ENCODE measurements at regions not wholly inside any gene's neighbourhood (a gene's known extent, or its start where the extent isn't known, plus 50 kb on each side); places are given as distances from the start of the nearest gene placed in this dataset.

GRCh38 chr2:187148059-187148714, 299.2 kb upstream of the ZSWIM2 start:
- Histone ChIP-seq H3K4me1 (ENCODE audit: insufficient read depth, low read length) (no peaks in the 10 kb centered on the region), H3K79me2 (ENCODE audit: insufficient read depth, low read length) (no peaks in the 10 kb centered on the region), H3K27ac (ENCODE audit: low read depth, low read length) (no peak overlapping the region), H2AFZ (ENCODE audit: low read length) (no peak overlapping the region), H4K20me1 (ENCODE audit: insufficient read depth, low read length) (no peaks in the 10 kb centered on the region), H3K27me3 (ENCODE audit: insufficient read depth, low read length) (no peaks in the 10 kb centered on the region), H3K36me3 (ENCODE audit: insufficient read depth, low read length) (no peaks in the 10 kb centered on the region), H3K4me2 (ENCODE audit: insufficient read depth, low read length) (no peak overlapping the region), H3K9me3 (ENCODE audit: low read depth, low read length) (no peaks in the 10 kb centered on the region), H3K4me3 (ENCODE audit: insufficient read depth, low read length) (no peak overlapping the region)
- TF ChIP-seq CTCF (IDR thresholded peaks at IDR 0.05; ENCODE audit: extremely low read depth, low read depth, low read length), result no peak
- DNase-seq (ENCODE audit: insufficient read length, low spot score, missing footprints), result no peak

GRCh38 chr2:187143537-187143936, 294.6 kb upstream of the ZSWIM2 start:
- no peak overlapping the region for H3K4me2 ChIP-seq (ENCODE audit: insufficient read depth, low read length)
- H3K4me1 ChIP-seq (ENCODE audit: insufficient read depth, low read length), result no peaks in the 10 kb centered on the region
- TF ChIP-seq CTCF (IDR thresholded peaks at IDR 0.05; ENCODE audit: extremely low read depth, low read depth, low read length), result no peak
- H3K27ac ChIP-seq (ENCODE audit: low read depth, low read length), result no peak overlapping the region
- H3K79me2 ChIP-seq (ENCODE audit: insufficient read depth, low read length), result no peaks in the 10 kb centered on the region
- DNase-seq (ENCODE audit: insufficient read length, low spot score, missing footprints), result no peak
- H3K36me3 ChIP-seq (ENCODE audit: insufficient read depth, low read length), result no peaks in the 10 kb centered on the region
- no peaks in the 10 kb centered on the region for H3K27me3 ChIP-seq (ENCODE audit: insufficient read depth, low read length)
- H3K9me3 ChIP-seq (ENCODE audit: low read depth, low read length), result no peaks in the 10 kb centered on the region
- no peak overlapping the region for H2AFZ ChIP-seq (ENCODE audit: low read length)
- H4K20me1 ChIP-seq (ENCODE audit: insufficient read depth, low read length), result no peaks in the 10 kb centered on the region
- no peak overlapping the region for H3K4me3 ChIP-seq (ENCODE audit: insufficient read depth, low read length)

- TF ChIP-seq CTCF (IDR thresholded peaks at IDR 0.05; ENCODE audit: extremely low read depth, low read depth, low read length), result no peak
- no peaks in the 10 kb centered on the region for H3K79me2 ChIP-seq (ENCODE audit: insufficient read depth, low read length)
- no peaks in the 10 kb centered on the region for H4K20me1 ChIP-seq (ENCODE audit: insufficient read depth, low read length)
- H3K9me3 ChIP-seq (ENCODE audit: low read depth, low read length), result no peaks in the 10 kb centered on the region
- no peaks in the 10 kb centered on the region for H3K4me1 ChIP-seq (ENCODE audit: insufficient read depth, low read length)
- no peak overlapping the region for H3K4me2 ChIP-seq (ENCODE audit: insufficient read depth, low read length)
- no peak overlapping the region for H2AFZ ChIP-seq (ENCODE audit: low read length)
- no peaks in the 10 kb centered on the region for H3K27me3 ChIP-seq (ENCODE audit: insufficient read depth, low read length)
- no peak for DNase-seq (ENCODE audit: insufficient read length, low spot score, missing footprints)
- no peak overlapping the region for H3K4me3 ChIP-seq (ENCODE audit: insufficient read depth, low read length)
- no peak overlapping the region for H3K27ac ChIP-seq (ENCODE audit: low read depth, low read length)
- H3K36me3 ChIP-seq (ENCODE audit: insufficient read depth, low read length), result no peaks in the 10 kb centered on the region
These were observed 290.5 kb upstream of the ZSWIM2 start for GRCh38 chr2:187139469-187139868.

GRCh38 chr2:187138265-187138664, 289.3 kb upstream of the ZSWIM2 start:
- H3K4me3 ChIP-seq (ENCODE audit: insufficient read depth, low read length), result no peak overlapping the region
- TF ChIP-seq CTCF (IDR thresholded peaks at IDR 0.05; ENCODE audit: extremely low read depth, low read depth, low read length), result peak; percentile 71
- no peaks in the 10 kb centered on the region for H4K20me1 ChIP-seq (ENCODE audit: insufficient read depth, low read length)
- no peaks in the 10 kb centered on the region for H3K36me3 ChIP-seq (ENCODE audit: insufficient read depth, low read length)
- no peaks in the 10 kb centered on the region for H3K27me3 ChIP-seq (ENCODE audit: insufficient read depth, low read length)
- no peak overlapping the region for H3K27ac ChIP-seq (ENCODE audit: low read depth, low read length)
- H3K4me1 ChIP-seq (ENCODE audit: insufficient read depth, low read length), result no peaks in the 10 kb centered on the region
- H2AFZ ChIP-seq (ENCODE audit: low read length), result no peak overlapping the region
- H3K9me3 ChIP-seq (ENCODE audit: low read depth, low read length), result no peaks in the 10 kb centered on the region
- H3K4me2 ChIP-seq (ENCODE audit: insufficient read depth, low read length), result no peak overlapping the region
- no peaks in the 10 kb centered on the region for H3K79me2 ChIP-seq (ENCODE audit: insufficient read depth, low read length)
- no peak for DNase-seq (ENCODE audit: insufficient read length, low spot score, missing footprints)
